ENCODE measurements at regions not wholly inside any gene's neighbourhood (a gene's known extent, or its start where the extent isn't known, plus 50 kb on each side); places are given as distances from the start of the nearest gene placed in this dataset.

DNA sequence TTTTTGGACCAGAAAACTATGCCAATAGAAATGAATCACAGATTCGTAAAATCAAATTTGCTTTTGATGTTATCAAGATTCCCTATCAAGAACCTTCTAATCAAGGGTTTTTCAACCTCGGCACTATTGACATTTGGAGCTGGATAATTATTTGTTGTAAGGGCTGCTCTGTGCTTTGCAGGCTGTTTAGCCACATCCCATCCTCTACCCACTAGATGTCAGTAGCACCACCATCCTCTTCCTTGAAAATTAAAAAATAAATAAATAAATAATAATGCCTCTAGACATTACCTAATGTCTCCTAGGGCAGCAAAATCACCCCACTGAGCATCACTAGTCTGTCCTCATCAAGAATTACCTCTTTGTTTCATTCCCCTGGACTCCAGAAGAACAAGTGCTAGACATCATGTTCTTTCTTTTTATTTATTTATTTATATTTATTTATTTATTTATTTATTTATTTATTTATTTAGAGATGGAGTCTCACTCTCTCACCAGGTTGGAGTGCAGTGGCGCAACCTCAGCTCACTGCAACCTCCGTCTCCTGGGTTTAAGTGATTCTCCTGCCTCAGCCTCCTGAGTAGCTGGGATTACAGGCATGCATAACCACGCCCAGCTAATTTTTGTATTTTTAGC is 744.7 kb downstream of the KCNA4 start:
- H3K27me3 ChIP-seq (ENCODE audit: control insufficient read depth, insufficient read depth, low read length): no peaks in the 10 kb centered on the region
- no peak overlapping the region for H3K9ac ChIP-seq
- H3K79me2 ChIP-seq: no peaks in the 10 kb centered on the region
- no peak overlapping the region for H2AFZ ChIP-seq
- no peak overlapping the region for H3K27ac ChIP-seq
- TF ChIP-seq, protein P1, sequence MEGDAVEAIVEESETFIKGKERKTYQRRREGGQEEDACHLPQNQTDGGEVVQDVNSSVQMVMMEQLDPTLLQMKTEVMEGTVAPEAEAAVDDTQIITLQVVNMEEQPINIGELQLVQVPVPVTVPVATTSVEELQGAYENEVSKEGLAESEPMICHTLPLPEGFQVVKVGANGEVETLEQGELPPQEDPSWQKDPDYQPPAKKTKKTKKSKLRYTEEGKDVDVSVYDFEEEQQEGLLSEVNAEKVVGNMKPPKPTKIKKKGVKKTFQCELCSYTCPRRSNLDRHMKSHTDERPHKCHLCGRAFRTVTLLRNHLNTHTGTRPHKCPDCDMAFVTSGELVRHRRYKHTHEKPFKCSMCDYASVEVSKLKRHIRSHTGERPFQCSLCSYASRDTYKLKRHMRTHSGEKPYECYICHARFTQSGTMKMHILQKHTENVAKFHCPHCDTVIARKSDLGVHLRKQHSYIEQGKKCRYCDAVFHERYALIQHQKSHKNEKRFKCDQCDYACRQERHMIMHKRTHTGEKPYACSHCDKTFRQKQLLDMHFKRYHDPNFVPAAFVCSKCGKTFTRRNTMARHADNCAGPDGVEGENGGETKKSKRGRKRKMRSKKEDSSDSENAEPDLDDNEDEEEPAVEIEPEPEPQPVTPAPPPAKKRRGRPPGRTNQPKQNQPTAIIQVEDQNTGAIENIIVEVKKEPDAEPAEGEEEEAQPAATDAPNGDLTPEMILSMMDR (IDR thresholded peaks at IDR 0.05): no peak
- no peaks in the 10 kb centered on the region for H3K36me3 ChIP-seq (ENCODE audit: control insufficient read depth, insufficient read depth, low read length)
- no peaks in the 10 kb centered on the region for H3K4me1 ChIP-seq
- no peak overlapping the region for H3K4me3 ChIP-seq (ENCODE audit: low read depth, low read length)
- no peak overlapping the region for H3K4me2 ChIP-seq (ENCODE audit: low read length)
- H3K9me3 ChIP-seq (ENCODE audit: control insufficient read depth, low read length): no peaks in the 10 kb centered on the region

DNA sequence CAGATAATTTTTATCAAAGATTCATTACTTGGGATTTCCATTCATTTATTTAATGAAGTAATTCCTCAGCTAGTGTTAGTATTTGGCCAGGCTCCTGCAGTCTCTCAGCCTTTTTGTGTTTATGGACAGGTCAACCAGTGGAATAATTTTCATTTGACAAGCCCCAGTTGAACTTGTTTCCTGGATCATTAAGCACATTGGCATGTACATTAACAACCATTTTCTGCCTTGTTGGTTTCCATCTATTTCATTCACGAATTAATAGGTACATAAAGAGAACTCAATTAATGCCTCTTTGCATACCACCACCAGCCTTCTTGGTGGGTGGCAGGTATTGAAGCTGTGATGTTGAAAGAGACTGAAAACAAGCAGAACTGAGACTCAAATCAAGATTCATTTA is 745.2 kb downstream of the KCNA4 start:
- TF ChIP-seq, protein P1 (IDR thresholded peaks at IDR 0.05): no peak
- H3K36me3 ChIP-seq (ENCODE audit: control insufficient read depth, insufficient read depth, low read length): no peaks in the 10 kb centered on the region
- no peaks in the 10 kb centered on the region for H3K4me1 ChIP-seq
- H3K79me2 ChIP-seq: no peaks in the 10 kb centered on the region
- H3K27me3 ChIP-seq (ENCODE audit: control insufficient read depth, insufficient read depth, low read length): no peaks in the 10 kb centered on the region
- no peak overlapping the region for H3K4me2 ChIP-seq (ENCODE audit: low read length)
- no peak overlapping the region for H3K27ac ChIP-seq
- H3K9ac ChIP-seq: no peak overlapping the region
- H2AFZ ChIP-seq: no peak overlapping the region
- H3K4me3 ChIP-seq (ENCODE audit: low read depth, low read length): no peak overlapping the region
- no peaks in the 10 kb centered on the region for H3K9me3 ChIP-seq (ENCODE audit: control insufficient read depth, low read length)

DNA sequence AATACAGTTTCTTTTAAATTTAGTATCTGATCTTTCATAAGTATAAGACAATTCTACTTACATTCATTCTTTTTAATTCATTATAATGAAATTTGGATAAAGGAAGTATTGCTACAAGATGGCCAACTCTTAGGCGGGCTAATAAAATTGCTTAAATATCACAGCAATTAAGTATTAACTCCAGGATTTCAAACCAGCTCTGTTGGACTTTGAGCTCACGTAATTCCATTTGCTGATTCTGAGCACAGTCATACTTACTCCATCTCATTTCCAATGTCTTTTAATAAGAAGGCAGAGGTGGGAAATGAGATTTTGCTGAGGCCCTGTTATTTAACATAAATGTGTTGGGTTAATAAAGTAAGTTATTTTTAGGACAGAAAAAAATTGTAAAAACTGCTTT is 748.1 kb downstream of the KCNA4 start:
- H3K27me3 ChIP-seq (ENCODE audit: control insufficient read depth, insufficient read depth, low read length): no peaks in the 10 kb centered on the region
- H3K4me2 ChIP-seq (ENCODE audit: low read length): no peak overlapping the region
- TF ChIP-seq, protein P1 (IDR thresholded peaks at IDR 0.05): no peak
- H3K27ac ChIP-seq: no peak overlapping the region
- H3K79me2 ChIP-seq: no peaks in the 10 kb centered on the region
- no peak overlapping the region for H3K9ac ChIP-seq
- no peaks in the 10 kb centered on the region for H3K9me3 ChIP-seq (ENCODE audit: control insufficient read depth, low read length)
- no peak overlapping the region for H3K4me3 ChIP-seq (ENCODE audit: low read depth, low read length)
- H3K36me3 ChIP-seq (ENCODE audit: control insufficient read depth, insufficient read depth, low read length): no peaks in the 10 kb centered on the region
- no peaks in the 10 kb centered on the region for H3K4me1 ChIP-seq
- no peak overlapping the region for H2AFZ ChIP-seq

DNA sequence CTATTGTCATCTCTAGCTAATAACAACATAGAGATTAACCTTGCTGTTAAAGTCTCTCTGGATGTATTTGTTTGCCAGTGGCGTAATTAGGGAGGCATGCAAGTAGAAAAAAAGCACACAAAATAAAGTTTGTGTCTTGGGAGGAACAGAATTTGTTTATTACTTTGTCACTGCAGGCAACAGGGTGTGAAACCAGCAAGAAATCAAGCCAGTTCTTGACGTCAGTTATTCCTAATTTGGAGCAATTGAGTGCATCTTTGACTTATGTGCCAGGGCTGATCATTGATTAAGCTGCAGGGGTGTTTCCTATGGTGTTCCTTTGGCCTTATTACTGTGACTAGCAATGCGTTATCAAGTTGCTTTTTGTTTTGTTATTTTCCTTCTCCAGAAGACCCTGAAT is 751.0 kb downstream of the KCNA4 start:
- H3K4me1 ChIP-seq: no peaks in the 10 kb centered on the region
- H3K9ac ChIP-seq: no peak overlapping the region
- no peak overlapping the region for H2AFZ ChIP-seq
- H3K36me3 ChIP-seq (ENCODE audit: control insufficient read depth, insufficient read depth, low read length): no peaks in the 10 kb centered on the region
- no peak overlapping the region for H3K4me2 ChIP-seq (ENCODE audit: low read length)
- H3K9me3 ChIP-seq (ENCODE audit: control insufficient read depth, low read length): no peaks in the 10 kb centered on the region
- TF ChIP-seq, protein P1 (IDR thresholded peaks at IDR 0.05): no peak
- H3K27ac ChIP-seq: no peak overlapping the region
- no peaks in the 10 kb centered on the region for H3K27me3 ChIP-seq (ENCODE audit: control insufficient read depth, insufficient read depth, low read length)
- H3K4me3 ChIP-seq (ENCODE audit: low read depth, low read length): no peak overlapping the region
- no peaks in the 10 kb centered on the region for H3K79me2 ChIP-seq

DNA sequence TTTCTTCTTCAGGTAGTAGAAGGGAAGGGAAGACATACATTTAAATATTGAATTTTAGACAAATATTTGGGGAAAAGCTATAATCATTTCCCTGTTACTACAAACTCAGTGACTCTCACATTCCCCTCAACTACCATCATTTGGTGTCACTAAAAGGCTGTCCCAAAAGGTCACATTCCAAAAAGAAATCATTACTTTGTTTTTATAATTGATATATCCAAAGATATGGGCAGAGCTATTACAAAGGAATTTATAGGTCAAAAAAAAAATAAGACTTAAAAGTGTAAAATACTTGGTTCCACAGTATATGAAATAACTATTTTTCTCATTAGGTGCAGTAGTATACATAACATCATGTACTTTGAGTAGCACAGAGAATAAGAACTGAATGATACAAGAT is 751.4 kb downstream of the KCNA4 start:
- Histone ChIP-seq H3K79me2 (no peaks in the 10 kb centered on the region), H3K9ac (no peak overlapping the region)

More for the DNA sequence above, 751.4 kb downstream of the KCNA4 start:
- TF ChIP-seq, protein P1 (IDR thresholded peaks at IDR 0.05): no peak
- no peaks in the 10 kb centered on the region for H3K27me3 ChIP-seq (ENCODE audit: control insufficient read depth, insufficient read depth, low read length)
- H3K36me3 ChIP-seq (ENCODE audit: control insufficient read depth, insufficient read depth, low read length): no peaks in the 10 kb centered on the region
- H2AFZ ChIP-seq: no peak overlapping the region
- H3K4me1 ChIP-seq: no peaks in the 10 kb centered on the region
- no peak overlapping the region for H3K4me2 ChIP-seq (ENCODE audit: low read length)
- H3K9me3 ChIP-seq (ENCODE audit: control insufficient read depth, low read length): no peaks in the 10 kb centered on the region
- H3K4me3 ChIP-seq (ENCODE audit: low read depth, low read length): no peak overlapping the region
- H3K27ac ChIP-seq: no peak overlapping the region

Data from parathyroid adenoma (tissue), 2 donors.